ENCODE measurements at regions not wholly inside any gene's neighbourhood (a gene's known extent, or its start where the extent isn't known, plus 50 kb on each side); places are given as distances from the start of the nearest gene placed in this dataset.
A peak's percentile ranks its signal among the peaks of the same experiment; 100 is the strongest.

- TF ChIP-seq JUND (IDR thresholded peaks at IDR 0.05; ENCODE audit: low read depth): no peak
- DNase-seq (ENCODE audit: low read depth in 1 of 2, low spot score in 1 of 2): no peak
- in situ Hi-C loops (cut with HindIII; ENCODE audit: low pct_unique_long_range_greater_than_20kb, low sequenced_read_pairs): no loop called here
Measured at GRCh38 chr1:209391792-209392191, 191.7 kb upstream of the CAMK1G start.

GRCh38 chr1:209395169-209395568, 188.3 kb upstream of the CAMK1G start:
- in situ Hi-C loops (cut with HindIII; ENCODE audit: low pct_unique_long_range_greater_than_20kb, low sequenced_read_pairs): no loop called here
- DNase-seq (ENCODE audit: low read depth in 1 of 2, low spot score in 1 of 2): no peak
- TF ChIP-seq JUND (IDR thresholded peaks at IDR 0.05; ENCODE audit: low read depth): no peak

- no peak for TF ChIP-seq JUND (IDR thresholded peaks at IDR 0.05; ENCODE audit: low read depth)
- in situ Hi-C loops (cut with HindIII; ENCODE audit: low pct_unique_long_range_greater_than_20kb, low sequenced_read_pairs): no loop called here
- no peak for DNase-seq (ENCODE audit: low read depth in 1 of 2, low spot score in 1 of 2)
Measured at GRCh38 chr1:209397371-209397770, 186.1 kb upstream of the CAMK1G start.

GRCh38 chr1:209397910-209398309, 185.6 kb upstream of the CAMK1G start:
- TF ChIP-seq JUND (IDR thresholded peaks at IDR 0.05; ENCODE audit: low read depth): no peak
- in situ Hi-C loops (cut with HindIII; ENCODE audit: low pct_unique_long_range_greater_than_20kb, low sequenced_read_pairs): no loop called here
- no peak for DNase-seq (ENCODE audit: low read depth in 1 of 2, low spot score in 1 of 2)

GRCh38 chr1:209398313-209398991, 185.1 kb upstream of the CAMK1G start:
- in situ Hi-C loops (cut with HindIII; ENCODE audit: low pct_unique_long_range_greater_than_20kb, low sequenced_read_pairs): no loop called here
- TF ChIP-seq JUND (IDR thresholded peaks at IDR 0.05; ENCODE audit: low read depth): no peak
- DNase-seq (ENCODE audit: low read depth in 1 of 2, low spot score in 1 of 2): peak; percentile 21 to 78

GRCh38 chr1:209399800-209400199, 183.7 kb upstream of the CAMK1G start:
- no peak for TF ChIP-seq JUND (IDR thresholded peaks at IDR 0.05; ENCODE audit: low read depth)
- DNase-seq (ENCODE audit: low read depth in 1 of 2, low spot score in 1 of 2): no peak
- in situ Hi-C loops (cut with HindIII; ENCODE audit: low pct_unique_long_range_greater_than_20kb, low sequenced_read_pairs): no loop called here

GRCh38 chr1:209400351-209401220, 182.9 kb upstream of the CAMK1G start:
- DNase-seq (ENCODE audit: low read depth in 1 of 2, low spot score in 1 of 2): no peak
- no peak for TF ChIP-seq JUND (IDR thresholded peaks at IDR 0.05; ENCODE audit: low read depth)
- in situ Hi-C loops (cut with HindIII; ENCODE audit: low pct_unique_long_range_greater_than_20kb, low sequenced_read_pairs): no loop called here

GRCh38 chr1:209402697-209403096, 180.8 kb upstream of the CAMK1G start:
- no peak for DNase-seq (ENCODE audit: low read depth in 1 of 2, low spot score in 1 of 2)
- no peak for TF ChIP-seq JUND (IDR thresholded peaks at IDR 0.05; ENCODE audit: low read depth)
- in situ Hi-C loops (cut with HindIII; ENCODE audit: low pct_unique_long_range_greater_than_20kb, low sequenced_read_pairs): no loop called here

- no peak for TF ChIP-seq JUND (IDR thresholded peaks at IDR 0.05; ENCODE audit: low read depth)
- DNase-seq (ENCODE audit: low read depth in 1 of 2, low spot score in 1 of 2): no peak
- in situ Hi-C loops (cut with HindIII; ENCODE audit: low pct_unique_long_range_greater_than_20kb, low sequenced_read_pairs): no loop called here
Measured at GRCh38 chr1:209403921-209404320, 179.6 kb upstream of the CAMK1G start.

GRCh38 chr1:209404577-209404976, 178.9 kb upstream of the CAMK1G start:
- DNase-seq (ENCODE audit: low read depth in 1 of 2, low spot score in 1 of 2): no peak
- in situ Hi-C loops (cut with HindIII; ENCODE audit: low pct_unique_long_range_greater_than_20kb, low sequenced_read_pairs): no loop called here
- no peak for TF ChIP-seq JUND (IDR thresholded peaks at IDR 0.05; ENCODE audit: low read depth)

- DNase-seq (ENCODE audit: low read depth in 1 of 2, low spot score in 1 of 2): no peak
- TF ChIP-seq JUND (IDR thresholded peaks at IDR 0.05; ENCODE audit: low read depth): no peak
- in situ Hi-C loops (cut with HindIII; ENCODE audit: low pct_unique_long_range_greater_than_20kb, low sequenced_read_pairs): no loop called here
Measured at GRCh38 chr1:209405183-209405814, 178.2 kb upstream of the CAMK1G start.

GRCh38 chr1:209406168-209406567, 177.3 kb upstream of the CAMK1G start:
- TF ChIP-seq JUND (IDR thresholded peaks at IDR 0.05; ENCODE audit: low read depth): no peak
- DNase-seq (ENCODE audit: low read depth in 1 of 2, low spot score in 1 of 2): no peak
- in situ Hi-C loops (cut with HindIII; ENCODE audit: low pct_unique_long_range_greater_than_20kb, low sequenced_read_pairs): no loop called here

GRCh38 chr1:209406595-209406994, 176.9 kb upstream of the CAMK1G start:
- TF ChIP-seq JUND (IDR thresholded peaks at IDR 0.05; ENCODE audit: low read depth): no peak
- in situ Hi-C loops (cut with HindIII; ENCODE audit: low pct_unique_long_range_greater_than_20kb, low sequenced_read_pairs): no loop called here

More at GRCh38 chr1:209406595-209406994, 176.9 kb upstream of the CAMK1G start:
- no peak for DNase-seq (ENCODE audit: low read depth in 1 of 2, low spot score in 1 of 2)
